ENCODE measurements at regions not wholly inside any gene's neighbourhood (a gene's known extent, or its start where the extent isn't known, plus 50 kb on each side); places are given as distances from the start of the nearest gene placed in this dataset.

- no peak for TF ChIP-seq POLR2A (IDR thresholded peaks at IDR 0.05)
- TF ChIP-seq CTCF (IDR thresholded peaks at IDR 0.05), result no peak
- intact Hi-C loops (cut with DNase I; ENCODE audit: low total_unique reads), result no loop called here
- WGBS, 2 donors, result 74 to 81% methylated on average over 3 of the region's 3 CpGs
- no peak for DNase-seq (ENCODE audit: low spot score in 2 of 2)
- no peak overlapping the region for H3K4me3 ChIP-seq (ENCODE audit: low read depth, poor library complexity, severe bottlenecking)
These were observed 817.5 kb downstream of the VGLL3 start for GRCh38 chr3:86173401-86173800.

- no peak for TF ChIP-seq POLR2A (IDR thresholded peaks at IDR 0.05)
- TF ChIP-seq CTCF (IDR thresholded peaks at IDR 0.05), result no peak
- no peak for DNase-seq (ENCODE audit: low spot score in 2 of 2)
- H3K4me3 ChIP-seq (ENCODE audit: low read depth, poor library complexity, severe bottlenecking), result no peak overlapping the region
- intact Hi-C loops (cut with DNase I; ENCODE audit: low total_unique reads), result no loop called here
- 78 to 81% methylated on average over 1 of the region's 1 CpG for WGBS, 2 donors
These were observed 822.4 kb downstream of the VGLL3 start for GRCh38 chr3:86168512-86168911.

GRCh38 chr3:86162521-86162920 is 828.4 kb downstream of the VGLL3 start:
- intact Hi-C loops (cut with DNase I; ENCODE audit: low total_unique reads), result no loop called here
- 89 to 93% methylated on average over 1 of the region's 1 CpG for WGBS, 2 donors
- no peak for DNase-seq (ENCODE audit: low spot score in 2 of 2)
- TF ChIP-seq CTCF (IDR thresholded peaks at IDR 0.05) (no peak), POLR2A (IDR thresholded peaks at IDR 0.05) (no peak)
- no peak overlapping the region for H3K4me3 ChIP-seq (ENCODE audit: low read depth, poor library complexity, severe bottlenecking)

- TF ChIP-seq CTCF (IDR thresholded peaks at IDR 0.05) (no peak), POLR2A (IDR thresholded peaks at IDR 0.05) (no peak)
- WGBS, 2 donors, result 81 to 83% methylated on average over 7 of the region's 7 CpGs
- no peak for DNase-seq (ENCODE audit: low spot score in 2 of 2)
- no peak overlapping the region for H3K4me3 ChIP-seq (ENCODE audit: low read depth, poor library complexity, severe bottlenecking)
- intact Hi-C loops (cut with DNase I; ENCODE audit: low total_unique reads), result no loop called here
These were observed 829.5 kb downstream of the VGLL3 start for GRCh38 chr3:86161493-86161892.

GRCh38 chr3:86152620-86153019 is 838.3 kb downstream of the VGLL3 start:
- no peak for TF ChIP-seq POLR2A (IDR thresholded peaks at IDR 0.05)
- TF ChIP-seq CTCF (IDR thresholded peaks at IDR 0.05), result no peak
- no peak overlapping the region for H3K4me3 ChIP-seq (ENCODE audit: low read depth, poor library complexity, severe bottlenecking)
- intact Hi-C loops (cut with DNase I; ENCODE audit: low total_unique reads), result no loop called here
- DNase-seq (ENCODE audit: low spot score in 2 of 2), result no peak

- no peak for DNase-seq (ENCODE audit: low spot score in 2 of 2)
- no peak overlapping the region for H3K4me3 ChIP-seq (ENCODE audit: low read depth, poor library complexity, severe bottlenecking)
- intact Hi-C loops (cut with DNase I; ENCODE audit: low total_unique reads), result no loop called here
- TF ChIP-seq POLR2A (IDR thresholded peaks at IDR 0.05) (no peak), CTCF (IDR thresholded peaks at IDR 0.05) (no peak)
These were observed 841.9 kb downstream of the VGLL3 start for GRCh38 chr3:86149054-86149453.

Data from lower leg skin (tissue), 4 donors.